MM.1S (cell line): ENCODE measurements at regions not wholly inside any gene's neighbourhood (a gene's known extent, or its start where the extent isn't known, plus 50 kb on each side); places are given as distances from the start of the nearest gene placed in this dataset.

Experiments used
- CTCF ChIP-seq: fragments of 300-600 bp; sonication (generic); IDR thresholded peaks from 2 replicates; pipeline ENCODE4 v1.5.1; 2016; ENCODE audit warnings: antibody characterized with exemption, low read length, mixed read lengths
- EZH2 ChIP-seq: fragments of 300-600 bp; sonication (generic); optimal IDR thresholded peaks from 2 replicates; pipeline ENCODE3; 2017; ENCODE audit warnings: low read depth, mild to moderate bottlenecking, antibody characterized with exemption, low read length, mixed read lengths
- EZH2phosphoT487 ChIP-seq: fragments of 300-600 bp; sonication (generic); IDR thresholded peaks from 2 replicates; pipeline ENCODE4 v1.6.1; 2018; ENCODE audit warnings: antibody characterized with exemption, low read length

GRCh38 chr2:67927501-67927900 lies 135.3 kb downstream of the C1D start:
- no peak for TF ChIP-seq CTCF
- TF ChIP-seq EZH2, result no peak
- no peak for TF ChIP-seq EZH2phosphoT487
